Epithelial cell of esophagus (primary cell): ENCODE measurements at regions not wholly inside any gene's neighbourhood (a gene's known extent, or its start where the extent isn't known, plus 50 kb on each side); places are given as distances from the start of the nearest gene placed in this dataset.
A peak's percentile ranks its signal among the peaks of the same experiment; 100 is the strongest.

Experiments
- DNase-seq: peaks from one replicate; pipeline ENCODE4 v3.0.0; 2010; ENCODE audit warnings: low read depth
- H3K4me3 ChIP-seq: 2 replicates; pipeline ENCODE4 v1.5.1; 2011; ENCODE audit warnings: mild to moderate bottlenecking, low read length, control low read depth
- CTCF ChIP-seq: IDR thresholded peaks from 2 replicates; pipeline ENCODE4 v1.5.1; 2011; ENCODE audit warnings: low read depth, mild to moderate bottlenecking, low read length, control low read depth, inconsistent platforms; ENCODE audit not compliant: insufficient read depth; ENCODE audit errors: missing control alignments

GRCh38 chr7:110283056-110283455 lies 807.9 kb upstream of the LRRN3 start:
- no peak overlapping the region for H3K4me3 ChIP-seq
- TF ChIP-seq CTCF = no peak
- DNase-seq = no peak

GRCh38 chr7:110291430-110291829 lies 799.5 kb upstream of the LRRN3 start:
- TF ChIP-seq CTCF = no peak
- H3K4me3 ChIP-seq = no peak overlapping the region
- DNase-seq = no peak

GRCh38 chr7:110296321-110296720 lies 794.6 kb upstream of the LRRN3 start:
- no peak for TF ChIP-seq CTCF
- no peak for DNase-seq
- H3K4me3 ChIP-seq = no peak overlapping the region

GRCh38 chr7:110307776-110308175 lies 783.2 kb upstream of the LRRN3 start:
- TF ChIP-seq CTCF = no peak
- DNase-seq = peak; percentile 26
- no peak overlapping the region for H3K4me3 ChIP-seq

GRCh38 chr7:110308791-110309190 lies 782.1 kb upstream of the LRRN3 start:
- DNase-seq = no peak
- no peak overlapping the region for H3K4me3 ChIP-seq

GRCh38 chr7:110309941-110310340 lies 781.0 kb upstream of the LRRN3 start:
- no peak for TF ChIP-seq CTCF
- no peak overlapping the region for H3K4me3 ChIP-seq
- DNase-seq = no peak

More at GRCh38 chr7:110308791-110309190, 782.1 kb upstream of the LRRN3 start:
- no peak for TF ChIP-seq CTCF

- no peak overlapping the region for H3K4me3 ChIP-seq
- DNase-seq = no peak
- no peak for TF ChIP-seq CTCF
Observed at GRCh38 chr7:110311556-110311955, 779.4 kb upstream of the LRRN3 start.
